NOMO-1 treated with DMSO at 0.1 percent for 48 hours (cell line): ENCODE measurements at regions not wholly inside any gene's neighbourhood (a gene's known extent, or its start where the extent isn't known, plus 50 kb on each side); places are given as distances from the start of the nearest gene placed in this dataset.

Experiments used
- DNase-seq: peaks from one replicate; lab custom pipeline; 2025; ENCODE audit not compliant: unreplicated experiment; lab: John Stamatoyannopoulos, UW

- no peak for DNase-seq
These were observed 158.1 kb downstream of the DIPK2A start for GRCh38 chr3:144129536-144130214.

- DNase-seq: no peak
These were observed 169.5 kb downstream of the DIPK2A start for GRCh38 chr3:144141074-144141473.

GRCh38 chr3:144141496-144141895, 169.9 kb downstream of the DIPK2A start:
- no peak for DNase-seq

GRCh38 chr3:144142151-144142840, 170.7 kb downstream of the DIPK2A start:
- DNase-seq: no peak

- DNase-seq: no peak
These were observed 176.7 kb downstream of the DIPK2A start for GRCh38 chr3:144148356-144148755.

GRCh38 chr3:144151983-144152382, 180.4 kb downstream of the DIPK2A start:
- no peak for DNase-seq

- no peak for DNase-seq
These were observed 189.0 kb downstream of the DIPK2A start for GRCh38 chr3:144160627-144161026.

GRCh38 chr3:144162042-144162441, 190.4 kb downstream of the DIPK2A start:
- no peak for DNase-seq

GRCh38 chr3:144164352-144164751, 192.7 kb downstream of the DIPK2A start:
- no peak for DNase-seq

- DNase-seq: no peak
These were observed 193.9 kb downstream of the DIPK2A start for GRCh38 chr3:144165482-144165881.

GRCh38 chr3:144167634-144168033, 196.0 kb downstream of the DIPK2A start:
- no peak for DNase-seq

GRCh38 chr3:144173491-144173890, 201.9 kb downstream of the DIPK2A start:
- DNase-seq: no peak

- no peak for DNase-seq
These were observed 204.2 kb downstream of the DIPK2A start for GRCh38 chr3:144175644-144176425.

GRCh38 chr3:144177649-144178048, 206.0 kb downstream of the DIPK2A start:
- DNase-seq: no peak

GRCh38 chr3:144178607-144179006, 207.0 kb downstream of the DIPK2A start:
- DNase-seq: no peak

- no peak for DNase-seq
These were observed 209.4 kb downstream of the DIPK2A start for GRCh38 chr3:144181062-144181461.

GRCh38 chr3:144182501-144182900, 210.9 kb downstream of the DIPK2A start:
- no peak for DNase-seq

GRCh38 chr3:144185276-144185675, 213.7 kb downstream of the DIPK2A start:
- DNase-seq: no peak

- DNase-seq: no peak
These were observed 216.0 kb downstream of the DIPK2A start for GRCh38 chr3:144187531-144188210.

GRCh38 chr3:144189044-144189443, 217.4 kb downstream of the DIPK2A start:
- no peak for DNase-seq

- no peak for DNase-seq
These were observed 225.5 kb downstream of the DIPK2A start for GRCh38 chr3:144197116-144197515.
